ENCODE measurements at regions not wholly inside any gene's neighbourhood (a gene's known extent, or its start where the extent isn't known, plus 50 kb on each side); places are given as distances from the start of the nearest gene placed in this dataset.

- no peaks in the 10 kb centered on the region for H3K4me1 ChIP-seq
- H3K9me3 ChIP-seq, result no peaks in the 10 kb centered on the region
- no peak overlapping the region for H3K4me3 ChIP-seq
- no peak for TF ChIP-seq CTCF (IDR thresholded peaks at IDR 0.05)
- no peaks in the 10 kb centered on the region for H3K27me3 ChIP-seq
- no peak overlapping the region for H3K27ac ChIP-seq
- no peaks in the 10 kb centered on the region for H3K36me3 ChIP-seq
- DNase-seq (ENCODE audit: low spot score in 2 of 2), result no peak
- intact Hi-C loops (cut with DNase I), result no loop called here
Observed at GRCh38 chr16:13528691-13529090, 391.3 kb upstream of the ERCC4 start.

- no peak overlapping the region for H3K4me3 ChIP-seq
- no peak for TF ChIP-seq CTCF (IDR thresholded peaks at IDR 0.05)
- intact Hi-C loops (cut with DNase I), result no loop called here
Observed at GRCh38 chr16:13529193-13529982, 390.6 kb upstream of the ERCC4 start.

GRCh38 chr16:13540771-13541170 lies 379.2 kb upstream of the ERCC4 start:
- intact Hi-C loops (cut with DNase I), result no loop called here
- no peak overlapping the region for H3K27ac ChIP-seq
- no peaks in the 10 kb centered on the region for H3K9me3 ChIP-seq
- no peak overlapping the region for H3K4me3 ChIP-seq
- H3K27me3 ChIP-seq, result no peaks in the 10 kb centered on the region
- no peaks in the 10 kb centered on the region for H3K36me3 ChIP-seq
- no peak for TF ChIP-seq CTCF (IDR thresholded peaks at IDR 0.05)
- no peak for DNase-seq (ENCODE audit: low spot score in 2 of 2)
- no peaks in the 10 kb centered on the region for H3K4me1 ChIP-seq

More at GRCh38 chr16:13529193-13529982, 390.6 kb upstream of the ERCC4 start:
- Histone ChIP-seq H3K4me1 (no peaks in the 10 kb centered on the region), H3K27ac (no peak overlapping the region), H3K9me3 (no peaks in the 10 kb centered on the region), H3K27me3 (no peaks in the 10 kb centered on the region), H3K36me3 (no peaks in the 10 kb centered on the region)
- DNase-seq (ENCODE audit: low spot score in 2 of 2), result no peak

GRCh38 chr16:13542284-13542683 lies 377.7 kb upstream of the ERCC4 start:
- no peak for TF ChIP-seq CTCF (IDR thresholded peaks at IDR 0.05)
- no peak overlapping the region for H3K4me3 ChIP-seq
- no peak overlapping the region for H3K27ac ChIP-seq
- H3K4me1 ChIP-seq, result no peaks in the 10 kb centered on the region
- no peaks in the 10 kb centered on the region for H3K36me3 ChIP-seq
- no peak for DNase-seq (ENCODE audit: low spot score in 2 of 2)
- no peaks in the 10 kb centered on the region for H3K9me3 ChIP-seq
- intact Hi-C loops (cut with DNase I), result no loop called here
- no peaks in the 10 kb centered on the region for H3K27me3 ChIP-seq

- Histone ChIP-seq H3K4me3 (no peak overlapping the region), H3K27ac (no peak overlapping the region), H3K36me3 (no peaks in the 10 kb centered on the region), H3K9me3 (no peaks in the 10 kb centered on the region), H3K27me3 (no peaks in the 10 kb centered on the region), H3K4me1 (no peaks in the 10 kb centered on the region)
- TF ChIP-seq CTCF (IDR thresholded peaks at IDR 0.05), result no peak
- DNase-seq (ENCODE audit: low spot score in 2 of 2), result no peak
- intact Hi-C loops (cut with DNase I), result no loop called here
Observed at GRCh38 chr16:13543850-13544249, 376.1 kb upstream of the ERCC4 start.

Measured in ascending aorta (tissue), 2 donors.